Hepatocyte (in vitro differentiated cells): ENCODE measurements at regions not wholly inside any gene's neighbourhood (a gene's known extent, or its start where the extent isn't known, plus 50 kb on each side); places are given as distances from the start of the nearest gene placed in this dataset.

ENCODE experiments used
- EZH2 ChIP-seq: fragments of 200-600 bp; sonication (generic); IDR thresholded peaks from 2 replicates; pipeline ENCODE4 v1.6.1; 2016; ENCODE audit warnings: antibody characterized with exemption, mild to moderate bottlenecking, borderline replicate concordance
- EZH2phosphoT487 ChIP-seq: fragments of 200-600 bp; sonication (generic); IDR thresholded peaks from one replicate; pipeline ENCODE4 v1.6.1; 2018; ENCODE audit warnings: antibody characterized with exemption, mild to moderate bottlenecking, low read depth, moderate library complexity; ENCODE audit not compliant: unreplicated experiment, severe bottlenecking
- TF ChIP-seq, protein P1 (sequence below): fragments of 200-600 bp; sonication (generic); IDR thresholded peaks from 2 replicates; pipeline ENCODE4 v1.5.1; 2016; ENCODE audit warnings: antibody characterized with exemption, mild to moderate bottlenecking; ENCODE audit not compliant: poor library complexity

DNA sequence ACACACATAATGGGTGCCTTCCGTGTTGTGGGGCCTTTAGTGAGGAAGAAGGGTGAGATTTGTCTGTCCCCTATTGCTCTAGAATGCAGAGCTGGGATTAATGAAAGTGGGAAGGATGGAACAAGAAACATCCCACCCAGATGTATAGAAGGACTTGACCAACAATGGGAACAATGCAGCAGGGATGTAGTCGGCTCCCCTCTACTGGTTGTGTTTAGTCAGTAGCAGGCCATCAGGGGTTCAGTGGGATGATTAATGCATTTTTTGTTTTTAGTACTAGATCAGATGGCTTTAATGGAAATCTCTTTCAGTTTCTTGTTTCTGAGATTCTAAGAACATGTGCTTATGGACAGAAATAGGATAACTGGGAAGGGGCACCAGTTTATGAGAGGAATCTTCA, 156.0 kb upstream of the ROPN1 start:
- TF ChIP-seq, protein P1, sequence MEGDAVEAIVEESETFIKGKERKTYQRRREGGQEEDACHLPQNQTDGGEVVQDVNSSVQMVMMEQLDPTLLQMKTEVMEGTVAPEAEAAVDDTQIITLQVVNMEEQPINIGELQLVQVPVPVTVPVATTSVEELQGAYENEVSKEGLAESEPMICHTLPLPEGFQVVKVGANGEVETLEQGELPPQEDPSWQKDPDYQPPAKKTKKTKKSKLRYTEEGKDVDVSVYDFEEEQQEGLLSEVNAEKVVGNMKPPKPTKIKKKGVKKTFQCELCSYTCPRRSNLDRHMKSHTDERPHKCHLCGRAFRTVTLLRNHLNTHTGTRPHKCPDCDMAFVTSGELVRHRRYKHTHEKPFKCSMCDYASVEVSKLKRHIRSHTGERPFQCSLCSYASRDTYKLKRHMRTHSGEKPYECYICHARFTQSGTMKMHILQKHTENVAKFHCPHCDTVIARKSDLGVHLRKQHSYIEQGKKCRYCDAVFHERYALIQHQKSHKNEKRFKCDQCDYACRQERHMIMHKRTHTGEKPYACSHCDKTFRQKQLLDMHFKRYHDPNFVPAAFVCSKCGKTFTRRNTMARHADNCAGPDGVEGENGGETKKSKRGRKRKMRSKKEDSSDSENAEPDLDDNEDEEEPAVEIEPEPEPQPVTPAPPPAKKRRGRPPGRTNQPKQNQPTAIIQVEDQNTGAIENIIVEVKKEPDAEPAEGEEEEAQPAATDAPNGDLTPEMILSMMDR = no peak
- no peak for TF ChIP-seq EZH2phosphoT487
- TF ChIP-seq EZH2 = no peak
